Upper lobe of left lung (tissue), 6 donors: ENCODE measurements at regions not wholly inside any gene's neighbourhood (a gene's known extent, or its start where the extent isn't known, plus 50 kb on each side); places are given as distances from the start of the nearest gene placed in this dataset.

ENCODE experiments used
- ATAC-seq, 2 donors: fragments of 200-7000 bp; cut with Tn5 transposase; one replicate each; pipeline ENCODE4 v1.9.1; 2022; ENCODE audit warnings: mild to moderate bottlenecking in 2 of 2, moderate library complexity in 2 of 2; ENCODE audit not compliant: low FRiP score in 2 of 2
- DNase-seq, 2 donors: peaks; one replicate each; pipeline ENCODE4 v3.0.0-alpha.2; 2019 to 2020
- H3K27ac ChIP-seq, 4 donors: fragments of 200-600 bp; sonication (generic); one replicate each; pipeline ENCODE4 v1.5.1; 2016 to 2019
- H3K27me3 ChIP-seq, 4 donors: fragments of 200-600 bp; sonication (generic); one replicate each; pipeline ENCODE4 v1.5.1; 2017 to 2019
- H3K36me3 ChIP-seq, 4 donors: fragments of 200-600 bp; sonication (generic); one replicate each; pipeline ENCODE4 v1.5.1; 2016 to 2019
- H3K4me1 ChIP-seq, 4 donors: fragments of 200-600 bp; sonication (generic); one replicate each; pipeline ENCODE4 v1.5.1; 2018 to 2019
- H3K4me3 ChIP-seq, 4 donors: fragments of 200-600 bp; sonication (generic); one replicate each; pipeline ENCODE4 v1.5.1; 2017 to 2019; ENCODE audit warnings: mild to moderate bottlenecking in 2 of 4, moderate library complexity in 1 of 4
- H3K9me3 ChIP-seq, 4 donors: fragments of 200-600 bp; sonication (generic); one replicate each; pipeline ENCODE4 v1.5.1; 2018 to 2019
- CTCF ChIP-seq, 6 experiments: fragments of 450-650 bp in 4 of 6; fragments of 200-600 bp in 2 of 6; sonication (generic) in 2 of 6; IDR thresholded peaks; one replicate each; pipeline ENCODE4 v1.5.1; 2016 to 2019; ENCODE audit warnings: antibody characterized with exemption in 6 of 6
- EP300 ChIP-seq, 4 donors: sonication (generic); formaldehyde crosslinking; IDR thresholded peaks; one replicate each; pipeline ENCODE4 v1.5.1; 2017; ENCODE audit warnings: antibody characterized with exemption in 4 of 4, control low read depth in 2 of 4
- POLR2A ChIP-seq, 4 donors: fragments of 450-650 bp; IDR thresholded peaks; one replicate each; pipeline ENCODE4 v1.5.1; 2016 to 2017; ENCODE audit warnings: antibody characterized with exemption in 4 of 4, mild to moderate bottlenecking in 2 of 4
- POLR2AphosphoS5 ChIP-seq, 2 donors: sonication (generic); formaldehyde crosslinking; IDR thresholded peaks; one replicate each; pipeline ENCODE4 v1.5.1; 2017; ENCODE audit warnings: antibody characterized with exemption in 2 of 2
- WGBS, 2 donors: methylation state at CpG; one replicate each; pipeline ENCODE4 v1.1.5; 2017 to 2018; 5-methylcytosine and 5-hydroxymethylcytosine counted together
- donor health status: DM: no; HTN: no; CAD: no; lungs with moderate emphysema.
- donor health status: DM: no; HTN: yes; CAD: no; lungs with severe emphysema.

- no peak for TF ChIP-seq POLR2AphosphoS5 (IDR thresholded peaks at IDR 0.05)
- TF ChIP-seq POLR2A (IDR thresholded peaks at IDR 0.05) = no peak
- no peak for TF ChIP-seq CTCF (IDR thresholded peaks at IDR 0.05)
- TF ChIP-seq EP300 (IDR thresholded peaks at IDR 0.05) = no peak
- 83 to 93% methylated on average over 1 of the region's 1 CpG for WGBS, 2 donors
These were observed 497.4 kb downstream of the SIPA1L2 start for GRCh38 chr1:232132572-232132971.

DNA sequence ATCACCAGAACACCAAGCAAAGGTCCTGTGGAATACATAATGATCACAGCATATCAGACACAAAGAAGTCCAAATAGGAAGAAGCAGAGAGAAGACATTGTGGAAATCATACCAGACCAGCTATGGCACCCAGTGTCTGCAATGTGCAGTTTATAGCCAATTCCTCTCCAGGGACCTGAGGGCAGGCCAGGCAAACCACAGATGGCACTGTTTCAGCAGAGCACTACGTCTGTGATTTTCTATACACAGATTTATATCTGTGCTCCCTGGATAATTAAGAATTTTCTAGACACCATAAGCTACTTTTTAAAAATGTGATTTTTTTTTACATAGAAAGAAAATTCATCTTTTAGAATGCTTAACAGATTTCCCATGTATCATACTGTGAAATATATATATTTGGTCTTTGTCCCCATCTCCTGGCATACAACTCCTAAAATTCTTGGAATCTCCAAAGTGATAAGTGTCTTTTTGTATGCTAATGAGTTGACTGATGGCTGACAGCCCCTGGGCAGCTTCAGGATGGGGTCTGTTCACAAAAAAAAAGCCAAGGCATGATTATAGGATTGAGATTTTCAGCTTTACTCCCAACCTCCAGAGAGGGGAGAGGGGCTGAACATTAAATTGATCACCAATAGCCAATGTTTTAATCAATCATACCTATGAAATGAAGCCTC lies 498.1 kb downstream of the SIPA1L2 start:
- no peak for DNase-seq
- no peak for ATAC-seq
- no peaks in the 10 kb centered on the region for H3K4me1 ChIP-seq
- TF ChIP-seq CTCF (IDR thresholded peaks at IDR 0.05) = no peak
- TF ChIP-seq POLR2AphosphoS5 (IDR thresholded peaks at IDR 0.05) = no peak
- TF ChIP-seq POLR2A (IDR thresholded peaks at IDR 0.05) = no peak
- TF ChIP-seq EP300 (IDR thresholded peaks at IDR 0.05) = no peak
- no peak overlapping the region for H3K27ac ChIP-seq
- H3K36me3 ChIP-seq = no peaks in the 10 kb centered on the region
- H3K9me3 ChIP-seq = peaks cover 0 to 6% (median 0%) of the 10 kb centered on the region in 4 donors
- WGBS, 2 donors = 69 to 72% methylated on average over 1 of the region's 1 CpG
- H3K4me3 ChIP-seq = no peak overlapping the region
- H3K27me3 ChIP-seq = no peaks in the 10 kb centered on the region

More at GRCh38 chr1:232132572-232132971, 497.4 kb downstream of the SIPA1L2 start:
- Histone ChIP-seq H3K36me3 (no peaks in the 10 kb centered on the region), H3K9me3 (peaks cover 0 to 6% (median 0%) of the 10 kb centered on the region in 4 donors), H3K4me3 (no peak overlapping the region), H3K27me3 (no peaks in the 10 kb centered on the region), H3K4me1 (no peaks in the 10 kb centered on the region), H3K27ac (no peak overlapping the region)
- no peak for ATAC-seq
- DNase-seq = no peak

DNA sequence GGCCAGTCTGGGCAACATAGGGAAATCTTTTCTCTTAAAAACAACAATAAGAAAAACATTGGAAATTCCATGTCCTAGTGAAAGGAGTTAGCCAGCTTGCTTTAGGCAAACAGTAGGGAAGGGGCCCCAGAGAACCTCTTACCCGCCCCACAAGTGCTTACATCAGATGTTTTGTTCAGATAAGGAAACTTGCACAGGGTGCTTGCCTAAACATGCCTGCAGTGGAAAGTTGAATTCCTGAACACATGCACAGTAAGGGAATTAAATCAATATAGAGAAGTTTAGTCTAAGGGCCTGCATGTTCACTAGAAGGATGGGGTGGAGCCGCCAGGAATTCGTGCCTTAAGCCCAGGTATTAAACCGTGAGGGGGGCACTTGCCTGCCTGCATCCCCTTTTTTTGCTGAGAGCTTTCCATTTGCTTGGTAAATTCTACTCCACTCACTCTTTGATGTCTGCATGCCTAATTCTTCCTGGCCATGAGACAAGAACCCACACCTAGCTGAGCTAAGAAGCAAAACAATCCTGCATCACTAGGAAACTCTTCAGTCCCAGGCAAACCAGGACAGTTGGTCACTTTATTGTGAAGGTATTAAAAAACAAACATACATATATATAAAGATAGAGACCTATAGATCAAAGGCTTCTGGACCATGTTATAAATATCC lies 499.0 kb downstream of the SIPA1L2 start:
- ATAC-seq = no peak
- no peak overlapping the region for H3K27ac ChIP-seq

GRCh38 chr1:232127190-232127589 lies 500.6 kb downstream of the DISC1 start:
- H3K9me3 ChIP-seq = peaks cover 0 to 6% (median 0%) of the 10 kb centered on the region in 4 donors
- no peak overlapping the region for H3K27ac ChIP-seq
- ATAC-seq = no peak
- H3K27me3 ChIP-seq = no peaks in the 10 kb centered on the region
- TF ChIP-seq POLR2A (IDR thresholded peaks at IDR 0.05) (no peak), POLR2AphosphoS5 (IDR thresholded peaks at IDR 0.05) (no peak), EP300 (IDR thresholded peaks at IDR 0.05) (no peak), CTCF (IDR thresholded peaks at IDR 0.05) (no peak)
- no peaks in the 10 kb centered on the region for H3K4me1 ChIP-seq
- no peaks in the 10 kb centered on the region for H3K36me3 ChIP-seq
- 86 to 89% methylated on average over 2 of the region's 2 CpGs for WGBS, 2 donors
- no peak overlapping the region for H3K4me3 ChIP-seq
- no peak for DNase-seq

More for the DNA sequence above, 499.0 kb downstream of the SIPA1L2 start:
- Histone ChIP-seq H3K4me3 (no peak overlapping the region), H3K9me3 (peaks cover 0 to 6% (median 0%) of the 10 kb centered on the region in 4 donors), H3K4me1 (no peaks in the 10 kb centered on the region), H3K27me3 (no peaks in the 10 kb centered on the region), H3K36me3 (no peaks in the 10 kb centered on the region)
- 57 to 69% methylated on average over 4 of the region's 4 CpGs for WGBS, 2 donors
- no peak for DNase-seq
- TF ChIP-seq CTCF (IDR thresholded peaks at IDR 0.05) = no peak
- TF ChIP-seq POLR2A (IDR thresholded peaks at IDR 0.05) = no peak
- no peak for TF ChIP-seq POLR2AphosphoS5 (IDR thresholded peaks at IDR 0.05)
- no peak for TF ChIP-seq EP300 (IDR thresholded peaks at IDR 0.05)
